RWPE2 (cell line): ENCODE measurements at regions not wholly inside any gene's neighbourhood (a gene's known extent, or its start where the extent isn't known, plus 50 kb on each side); places are given as distances from the start of the nearest gene placed in this dataset.

Experiments
- ATAC-seq: fragments of 200-7000 bp; cut with Tn5 transposase; 3 replicates; pipeline ENCODE4 v1.9.1; 2021; ENCODE audit warnings: low read depth
- DNase-seq: peaks from one replicate; pipeline ENCODE4 v3.0.0-alpha.2; 2020; ENCODE audit warnings: low spot score
- H3K27ac ChIP-seq: fragments of 450-650 bp; 2 replicates; pipeline ENCODE4 v1.5.1; 2017; ENCODE audit warnings: mild to moderate bottlenecking; ENCODE audit not compliant: poor library complexity, severe bottlenecking
- H3K27me3 ChIP-seq: fragments of 250-450 bp; sonication (Bioruptor Pico); 2 replicates; pipeline ENCODE4 v1.5.1; 2021; ENCODE audit warnings: mild to moderate bottlenecking, moderate library complexity; ENCODE audit not compliant: insufficient read depth, poor library complexity, severe bottlenecking
- H3K36me3 ChIP-seq: fragments of 250-450 bp; sonication (Bioruptor Pico); 2 replicates; pipeline ENCODE4 v1.5.1; 2020; ENCODE audit warnings: low read depth, mild to moderate bottlenecking, moderate library complexity
- H3K4me1 ChIP-seq: fragments of 250-450 bp; sonication (Bioruptor Pico); 2 replicates; pipeline ENCODE4 v1.5.1; 2021; ENCODE audit warnings: mild to moderate bottlenecking, moderate library complexity; ENCODE audit not compliant: insufficient read depth, poor library complexity, severe bottlenecking
- H3K4me3 ChIP-seq: fragments of 250-450 bp; sonication (Bioruptor Pico); 2 replicates; pipeline ENCODE4 v1.5.1; 2021; ENCODE audit warnings: mild to moderate bottlenecking, moderate library complexity; ENCODE audit not compliant: severe bottlenecking
- H3K9me3 ChIP-seq: fragments of 250-450 bp; sonication (Bioruptor Pico); 2 replicates; pipeline ENCODE4 v1.5.1; 2021; ENCODE audit warnings: mild to moderate bottlenecking, moderate library complexity; ENCODE audit not compliant: severe bottlenecking
- CTCF ChIP-seq: fragments of 450-650 bp; IDR thresholded peaks from one replicate; pipeline ENCODE4 v1.5.1; 2017; ENCODE audit warnings: mild to moderate bottlenecking, moderate library complexity; ENCODE audit not compliant: poor library complexity, severe bottlenecking

GRCh38 chr7:82530361-82530760 is 86.8 kb upstream of the CACNA2D1 start:
- Histone ChIP-seq H3K27ac (no peak overlapping the region), H3K9me3 (no peaks in the 10 kb centered on the region), H3K4me3 (no peak overlapping the region), H3K4me1 (no peaks in the 10 kb centered on the region), H3K27me3 (no peaks in the 10 kb centered on the region), H3K36me3 (no peaks in the 10 kb centered on the region)
- no peak for ATAC-seq
- DNase-seq: no peak
- TF ChIP-seq CTCF: no peak

- no peaks in the 10 kb centered on the region for H3K27me3 ChIP-seq
- no peaks in the 10 kb centered on the region for H3K9me3 ChIP-seq
- no peak for ATAC-seq
- no peak overlapping the region for H3K4me3 ChIP-seq
- TF ChIP-seq CTCF: no peak
- no peaks in the 10 kb centered on the region for H3K4me1 ChIP-seq
- no peaks in the 10 kb centered on the region for H3K36me3 ChIP-seq
- DNase-seq: no peak
- H3K27ac ChIP-seq: no peak overlapping the region
These were observed 85.2 kb upstream of the CACNA2D1 start for GRCh38 chr7:82528577-82529310.

- H3K36me3 ChIP-seq: no peaks in the 10 kb centered on the region
- no peaks in the 10 kb centered on the region for H3K27me3 ChIP-seq
- no peak for TF ChIP-seq CTCF
- no peak for ATAC-seq
- no peaks in the 10 kb centered on the region for H3K9me3 ChIP-seq
- H3K27ac ChIP-seq: no peak overlapping the region
- H3K4me1 ChIP-seq: no peaks in the 10 kb centered on the region
- H3K4me3 ChIP-seq: no peak overlapping the region
- DNase-seq: no peak
These were observed 84.3 kb upstream of the CACNA2D1 start for GRCh38 chr7:82527851-82528250.

- Histone ChIP-seq H3K27ac (no peak overlapping the region), H3K4me3 (no peak overlapping the region), H3K4me1 (no peaks in the 10 kb centered on the region), H3K9me3 (no peaks in the 10 kb centered on the region), H3K27me3 (no peaks in the 10 kb centered on the region), H3K36me3 (no peaks in the 10 kb centered on the region)
- no peak for DNase-seq
- no peak for TF ChIP-seq CTCF
- ATAC-seq: no peak
These were observed 78.4 kb upstream of the CACNA2D1 start for GRCh38 chr7:82521906-82522445.

GRCh38 chr7:82517050-82517449 is 73.5 kb upstream of the CACNA2D1 start:
- DNase-seq (no peak), ATAC-seq (no peak)
- Histone ChIP-seq H3K9me3 (no peaks in the 10 kb centered on the region), H3K4me3 (no peak overlapping the region), H3K4me1 (no peaks in the 10 kb centered on the region), H3K27ac (no peak overlapping the region), H3K27me3 (no peaks in the 10 kb centered on the region), H3K36me3 (no peaks in the 10 kb centered on the region)
- TF ChIP-seq CTCF: no peak
